NB4 (cell line): ENCODE measurements at regions not wholly inside any gene's neighbourhood (a gene's known extent, or its start where the extent isn't known, plus 50 kb on each side); places are given as distances from the start of the nearest gene placed in this dataset.

Source experiments
- MAX ChIP-seq: IDR thresholded peaks from 2 replicates; pipeline ENCODE4 v1.6.1; 2011; ENCODE audit warnings: low read depth, low read length
- POLR2A ChIP-seq: IDR thresholded peaks from 2 replicates; pipeline ENCODE4 v1.6.1; 2011; ENCODE audit warnings: mild to moderate bottlenecking; ENCODE audit not compliant: insufficient read length; ENCODE audit errors: extremely low read depth
- TF ChIP-seq, protein P1 (sequence below): IDR thresholded peaks from one replicate; pipeline ENCODE4 v1.5.1; 2012; ENCODE audit warnings: low read depth, low read length

- TF ChIP-seq, protein P1, sequence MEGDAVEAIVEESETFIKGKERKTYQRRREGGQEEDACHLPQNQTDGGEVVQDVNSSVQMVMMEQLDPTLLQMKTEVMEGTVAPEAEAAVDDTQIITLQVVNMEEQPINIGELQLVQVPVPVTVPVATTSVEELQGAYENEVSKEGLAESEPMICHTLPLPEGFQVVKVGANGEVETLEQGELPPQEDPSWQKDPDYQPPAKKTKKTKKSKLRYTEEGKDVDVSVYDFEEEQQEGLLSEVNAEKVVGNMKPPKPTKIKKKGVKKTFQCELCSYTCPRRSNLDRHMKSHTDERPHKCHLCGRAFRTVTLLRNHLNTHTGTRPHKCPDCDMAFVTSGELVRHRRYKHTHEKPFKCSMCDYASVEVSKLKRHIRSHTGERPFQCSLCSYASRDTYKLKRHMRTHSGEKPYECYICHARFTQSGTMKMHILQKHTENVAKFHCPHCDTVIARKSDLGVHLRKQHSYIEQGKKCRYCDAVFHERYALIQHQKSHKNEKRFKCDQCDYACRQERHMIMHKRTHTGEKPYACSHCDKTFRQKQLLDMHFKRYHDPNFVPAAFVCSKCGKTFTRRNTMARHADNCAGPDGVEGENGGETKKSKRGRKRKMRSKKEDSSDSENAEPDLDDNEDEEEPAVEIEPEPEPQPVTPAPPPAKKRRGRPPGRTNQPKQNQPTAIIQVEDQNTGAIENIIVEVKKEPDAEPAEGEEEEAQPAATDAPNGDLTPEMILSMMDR = no peak
- TF ChIP-seq POLR2A = no peak
- no peak for TF ChIP-seq MAX
Observed at GRCh38 chr16:50444526-50444925, 75.7 kb upstream of the BRD7 start.
